Body of pancreas (tissue), 4 donors: ENCODE measurements at regions not wholly inside any gene's neighbourhood (a gene's known extent, or its start where the extent isn't known, plus 50 kb on each side); places are given as distances from the start of the nearest gene placed in this dataset.

Experiments
- CTCF ChIP-seq, 7 experiments: fragments of 450-650 bp in 4 of 7; fragments of 200-600 bp in 3 of 7; sonication (generic) in 3 of 7; IDR thresholded peaks; one replicate each; pipeline ENCODE4 v1.5.1; 2016 to 2019; ENCODE audit warnings: antibody characterized with exemption in 7 of 7
- POLR2A ChIP-seq, 3 donors: fragments of 450-650 bp; IDR thresholded peaks; one replicate each; pipeline ENCODE4 v1.6.1; 2016; ENCODE audit warnings: antibody characterized with exemption in 3 of 3, mild to moderate bottlenecking in 2 of 3

- TF ChIP-seq POLR2A (IDR thresholded peaks at IDR 0.05) (no peak), CTCF (IDR thresholded peaks at IDR 0.05) (no peak)
Observed at GRCh38 chrX:25561190-25561589, 545.4 kb upstream of the ARX start.
